ENCODE measurements at regions not wholly inside any gene's neighbourhood (a gene's known extent, or its start where the extent isn't known, plus 50 kb on each side); places are given as distances from the start of the nearest gene placed in this dataset.
A peak's percentile ranks its signal among the peaks of the same experiment; 100 is the strongest.
"Not testable (repeated sequence)": the region's sequence is repeated elsewhere in the genome, so short reads cannot be mapped to it uniquely, and the experiment has no call there.

DNA sequence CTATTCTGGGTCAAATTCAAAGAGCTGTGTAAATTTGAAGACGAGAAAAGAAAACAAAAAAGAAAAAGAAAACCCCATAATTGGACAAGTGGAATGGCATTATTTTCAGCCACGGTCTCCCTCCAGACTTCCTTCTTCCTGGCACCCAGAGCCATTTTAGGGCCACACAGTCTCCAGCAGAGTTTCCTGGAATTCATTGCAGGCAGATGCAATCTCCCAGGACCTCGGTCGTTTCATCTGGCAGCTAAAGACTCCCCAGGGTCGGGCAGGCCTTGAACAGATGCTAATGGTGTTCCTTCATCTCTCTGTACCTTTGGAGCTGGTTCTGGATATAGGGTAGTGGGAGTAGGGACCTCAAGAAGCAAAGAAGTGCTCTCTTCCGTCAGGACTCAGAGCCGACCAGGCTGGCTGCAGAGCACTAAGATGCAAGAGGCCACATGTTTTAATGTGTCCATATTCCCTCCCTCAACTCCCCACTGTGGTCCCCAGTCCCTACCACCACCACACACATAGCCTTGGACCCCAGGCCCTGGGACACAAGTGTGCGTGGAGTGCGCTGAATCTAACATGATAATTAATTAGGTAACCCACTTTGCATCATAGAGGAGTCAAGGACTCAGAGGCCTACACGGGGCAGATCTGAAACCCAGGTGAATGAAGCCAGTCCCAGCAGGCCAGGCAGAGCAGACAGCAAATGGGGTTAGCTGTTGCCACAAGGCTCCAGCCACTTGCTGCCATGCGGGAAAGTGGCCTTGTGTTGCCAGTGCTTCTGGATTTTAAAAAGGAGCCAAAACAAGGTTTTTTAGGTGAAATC, 109.3 kb upstream of the ATL2 start:
- no peaks in the 10 kb centered on the region for H3K36me3 ChIP-seq (ENCODE audit: control insufficient read depth in 3 of 3, insufficient read depth in 3 of 3, low read length in 3 of 3)
- peak overlapping the region in 1 of 3 donors; percentile 16 for H3K9ac ChIP-seq (ENCODE audit: low read depth in 1 of 3, low read length in 3 of 3)
- no peaks in the 10 kb centered on the region for H3K27me3 ChIP-seq (ENCODE audit: control insufficient read depth in 3 of 3, insufficient read depth in 3 of 3, low read length in 3 of 3)
- H3K27ac ChIP-seq (ENCODE audit: low read depth, low read length), result peak overlapping the region; percentile 13
- no peak overlapping the region for H3K4me3 ChIP-seq (ENCODE audit: low read length in 3 of 3)
- peaks cover 25 to 51% (median 26%) of the 10 kb centered on the region in 3 donors for H3K4me1 ChIP-seq (ENCODE audit: control insufficient read depth in 3 of 3, insufficient read depth in 3 of 3, low read length in 3 of 3)
- no peaks in the 10 kb centered on the region for H3K9me3 ChIP-seq (ENCODE audit: control insufficient read depth in 3 of 3, low read length in 3 of 3)

DNA sequence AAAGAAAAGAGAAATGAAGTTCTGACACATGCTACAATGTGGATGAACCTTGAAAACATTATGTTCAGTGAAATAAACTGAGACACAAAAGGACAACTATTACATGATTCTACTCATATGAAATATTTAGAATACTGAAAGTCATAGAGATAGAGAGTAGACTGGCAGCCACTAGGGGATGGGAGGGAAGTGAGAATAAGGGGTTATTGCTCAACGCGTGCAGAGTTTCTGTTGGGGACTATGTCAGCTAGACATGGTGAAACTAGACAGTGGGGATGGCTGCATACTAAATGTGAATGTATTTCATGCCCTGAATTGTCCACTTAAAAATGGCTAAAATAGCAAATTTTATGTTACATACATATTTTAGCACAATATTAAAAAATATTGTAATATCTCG, 108.7 kb upstream of the ATL2 start:
- Histone ChIP-seq H3K36me3 (ENCODE audit: control insufficient read depth in 3 of 3, insufficient read depth in 3 of 3, low read length in 3 of 3) (peaks cover 0 to 5% (median 3%) of the 10 kb centered on the region in 3 donors), H3K4me1 (ENCODE audit: control insufficient read depth in 3 of 3, insufficient read depth in 3 of 3, low read length in 3 of 3) (peaks cover 22 to 44% (median 26%) of the 10 kb centered on the region in 3 donors), H3K27ac (ENCODE audit: low read depth, low read length) (no peak overlapping the region), H3K27me3 (ENCODE audit: control insufficient read depth in 3 of 3, insufficient read depth in 3 of 3, low read length in 3 of 3) (no peaks in the 10 kb centered on the region), H3K9ac (ENCODE audit: low read depth in 1 of 3, low read length in 3 of 3) (no peak overlapping the region), H3K9me3 (ENCODE audit: control insufficient read depth in 3 of 3, low read length in 3 of 3) (peaks cover 0 to 5% (median 0%) of the 10 kb centered on the region in 3 donors), H3K4me3 (ENCODE audit: low read length in 3 of 3) (no peak overlapping the region)

GRCh38 chr2:38484957-38485356, 107.9 kb upstream of the ATL2 start:
- Histone ChIP-seq H3K4me1 (ENCODE audit: control insufficient read depth in 3 of 3, insufficient read depth in 3 of 3, low read length in 3 of 3) (peaks cover 20 to 37% (median 24%) of the 10 kb centered on the region in 3 donors), H3K36me3 (ENCODE audit: control insufficient read depth in 3 of 3, insufficient read depth in 3 of 3, low read length in 3 of 3) (peaks cover 0 to 9% (median 3%) of the 10 kb centered on the region in 3 donors), H3K9ac (ENCODE audit: low read depth in 1 of 3, low read length in 3 of 3) (peak overlapping the region in 1 of 3 donors; percentile 0), H3K4me3 (ENCODE audit: low read length in 3 of 3) (peak overlapping the region in 1 of 3 donors; percentile 27), H3K27me3 (ENCODE audit: control insufficient read depth in 3 of 3, insufficient read depth in 3 of 3, low read length in 3 of 3) (no peaks in the 10 kb centered on the region), H3K9me3 (ENCODE audit: control insufficient read depth in 3 of 3, low read length in 3 of 3) (peaks cover 3 to 6% (median 4%) of the 10 kb centered on the region in 3 donors), H3K27ac (ENCODE audit: low read depth, low read length) (peak overlapping the region; percentile 9)

DNA sequence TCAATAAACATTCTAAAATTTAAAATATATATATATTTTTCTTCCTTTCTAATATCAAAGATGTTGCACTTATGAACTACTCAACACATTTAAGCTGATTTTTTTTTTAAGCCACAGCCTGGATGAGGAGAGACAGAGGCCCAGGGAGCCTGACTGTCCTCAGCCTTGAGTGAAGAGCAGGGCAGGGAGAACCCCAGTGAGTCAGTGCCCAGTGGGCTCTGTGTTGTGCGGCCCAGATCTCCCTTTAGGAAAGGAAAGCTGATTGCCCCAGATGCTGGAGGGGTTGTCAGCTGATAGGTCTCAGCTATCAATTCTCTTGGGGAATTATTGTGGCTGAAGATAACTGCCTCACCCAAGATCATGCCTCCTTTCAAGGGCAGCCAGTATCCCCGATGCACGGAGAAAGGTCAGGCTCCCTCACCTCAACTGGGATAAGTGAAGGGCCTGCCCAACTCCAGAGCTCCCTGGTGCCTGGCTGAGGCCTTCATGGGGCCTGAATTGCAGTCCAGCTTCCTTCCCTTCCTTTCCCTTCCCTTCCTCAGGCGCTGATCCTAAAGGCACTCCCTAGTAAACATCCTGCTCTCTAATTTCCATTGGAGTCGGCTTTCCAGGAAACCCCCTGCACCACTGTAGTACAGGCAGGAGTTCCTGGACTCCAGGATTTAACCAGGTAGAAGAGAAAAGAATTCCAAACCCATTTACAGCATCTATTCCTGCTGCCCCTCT, 106.9 kb upstream of the ATL2 start:
- Histone ChIP-seq H3K27ac (ENCODE audit: low read depth, low read length) (peak overlapping the region; percentile 9), H3K4me3 (ENCODE audit: low read length in 3 of 3) (no peak overlapping the region), H3K9me3 (ENCODE audit: control insufficient read depth in 3 of 3, low read length in 3 of 3) (peaks cover 3 to 6% (median 4%) of the 10 kb centered on the region in 3 donors), H3K27me3 (ENCODE audit: control insufficient read depth in 3 of 3, insufficient read depth in 3 of 3, low read length in 3 of 3) (no peaks in the 10 kb centered on the region), H3K36me3 (ENCODE audit: control insufficient read depth in 3 of 3, insufficient read depth in 3 of 3, low read length in 3 of 3) (peaks cover 0 to 9% (median 3%) of the 10 kb centered on the region in 3 donors), H3K4me1 (ENCODE audit: control insufficient read depth in 3 of 3, insufficient read depth in 3 of 3, low read length in 3 of 3) (peaks cover 19 to 32% (median 21%) of the 10 kb centered on the region in 3 donors), H3K9ac (ENCODE audit: low read depth in 1 of 3, low read length in 3 of 3) (no peak overlapping the region)

DNA sequence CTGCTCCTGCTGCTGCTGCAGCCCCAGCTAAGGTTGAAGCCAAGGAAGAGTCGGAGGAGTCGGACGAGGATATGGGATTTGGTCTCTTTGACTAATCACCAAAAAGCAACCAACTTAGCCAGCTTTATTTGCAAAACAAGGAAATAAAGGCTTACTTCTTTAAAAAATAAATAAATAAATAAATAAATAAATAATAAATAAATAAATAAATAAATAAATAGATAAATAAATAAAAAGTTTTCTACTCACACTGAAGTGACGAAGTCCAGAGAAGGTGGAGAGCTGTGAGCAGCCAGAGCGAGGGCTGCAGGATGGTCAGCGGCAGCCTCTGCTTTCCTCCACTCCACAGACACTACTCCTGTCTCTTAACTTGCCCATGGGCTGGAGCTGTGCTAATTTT, 105.6 kb upstream of the ATL2 start:
- H3K9me3 ChIP-seq (ENCODE audit: control insufficient read depth in 3 of 3, low read length in 3 of 3); H3K4me3 ChIP-seq (ENCODE audit: low read length in 3 of 3); H3K9ac ChIP-seq (ENCODE audit: low read depth in 1 of 3, low read length in 3 of 3); H3K27me3 ChIP-seq (ENCODE audit: control insufficient read depth in 3 of 3, insufficient read depth in 3 of 3, low read length in 3 of 3); H3K27ac ChIP-seq (ENCODE audit: low read depth, low read length); H3K36me3 ChIP-seq (ENCODE audit: control insufficient read depth in 3 of 3, insufficient read depth in 3 of 3, low read length in 3 of 3): not testable (repeated sequence)
- peaks cover 19 to 30% (median 21%) of the 10 kb centered on the region in 3 donors for H3K4me1 ChIP-seq (ENCODE audit: control insufficient read depth in 3 of 3, insufficient read depth in 3 of 3, low read length in 3 of 3)

- Histone ChIP-seq H3K4me3 (ENCODE audit: low read length in 3 of 3) (no peak overlapping the region), H3K4me1 (ENCODE audit: control insufficient read depth in 3 of 3, insufficient read depth in 3 of 3, low read length in 3 of 3) (peaks cover 19 to 27% (median 22%) of the 10 kb centered on the region in 3 donors), H3K27ac (ENCODE audit: low read depth, low read length) (no peak overlapping the region), H3K36me3 (ENCODE audit: control insufficient read depth in 3 of 3, insufficient read depth in 3 of 3, low read length in 3 of 3) (peaks cover 0 to 9% (median 3%) of the 10 kb centered on the region in 3 donors), H3K9ac (ENCODE audit: low read depth in 1 of 3, low read length in 3 of 3) (no peak overlapping the region), H3K9me3 (ENCODE audit: control insufficient read depth in 3 of 3, low read length in 3 of 3) (peaks cover 3 to 6% (median 4%) of the 10 kb centered on the region in 3 donors), H3K27me3 (ENCODE audit: control insufficient read depth in 3 of 3, insufficient read depth in 3 of 3, low read length in 3 of 3) (no peaks in the 10 kb centered on the region)
Measured at GRCh38 chr2:38480617-38481016, 103.5 kb upstream of the ATL2 start.

DNA sequence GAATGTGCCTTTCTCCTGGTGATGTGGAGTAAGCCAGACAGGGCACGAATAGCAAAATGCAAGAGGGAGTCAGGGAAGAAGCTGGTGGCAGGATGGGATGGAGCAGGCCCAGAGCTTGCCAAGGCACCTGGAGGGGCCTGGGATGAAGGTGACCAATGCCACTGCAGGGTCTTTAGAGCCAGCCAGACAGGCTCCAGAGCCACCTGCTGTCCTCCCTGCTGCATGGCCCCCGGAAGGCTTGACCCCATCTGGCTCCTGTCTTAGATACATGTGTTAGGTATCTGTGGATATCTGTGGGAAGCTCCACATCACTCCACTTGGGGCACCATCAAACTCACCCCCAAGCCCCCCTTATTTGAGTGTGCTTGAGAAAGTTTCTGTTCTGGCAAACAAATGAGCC, 99.9 kb upstream of the ATL2 start:
- H3K27ac ChIP-seq (ENCODE audit: low read depth, low read length), result no peak overlapping the region
- no peaks in the 10 kb centered on the region for H3K27me3 ChIP-seq (ENCODE audit: control insufficient read depth in 3 of 3, insufficient read depth in 3 of 3, low read length in 3 of 3)
- H3K4me3 ChIP-seq (ENCODE audit: low read length in 3 of 3), result no peak overlapping the region
- H3K9ac ChIP-seq (ENCODE audit: low read depth in 1 of 3, low read length in 3 of 3), result peak overlapping the region in 1 of 3 donors; percentile 2
- peaks cover 3 to 6% (median 4%) of the 10 kb centered on the region in 3 donors for H3K9me3 ChIP-seq (ENCODE audit: control insufficient read depth in 3 of 3, low read length in 3 of 3)
- H3K4me1 ChIP-seq (ENCODE audit: control insufficient read depth in 3 of 3, insufficient read depth in 3 of 3, low read length in 3 of 3), result peaks cover 21 to 25% (median 22%) of the 10 kb centered on the region in 3 donors
- H3K36me3 ChIP-seq (ENCODE audit: control insufficient read depth in 3 of 3, insufficient read depth in 3 of 3, low read length in 3 of 3), result peaks cover 0 to 9% (median 3%) of the 10 kb centered on the region in 3 donors

GRCh38 chr2:38475567-38475881, 98.5 kb upstream of the ATL2 start:
- H3K4me3 ChIP-seq (ENCODE audit: low read length in 3 of 3), result no peak overlapping the region
- H3K27me3 ChIP-seq (ENCODE audit: control insufficient read depth in 3 of 3, insufficient read depth in 3 of 3, low read length in 3 of 3), result no peaks in the 10 kb centered on the region
- peaks cover 0 to 3% (median 3%) of the 10 kb centered on the region in 3 donors for H3K9me3 ChIP-seq (ENCODE audit: control insufficient read depth in 3 of 3, low read length in 3 of 3)
- H3K27ac ChIP-seq (ENCODE audit: low read depth, low read length), result peak overlapping the region; percentile 48
- peaks cover 0 to 2% (median 0%) of the 10 kb centered on the region in 3 donors for H3K36me3 ChIP-seq (ENCODE audit: control insufficient read depth in 3 of 3, insufficient read depth in 3 of 3, low read length in 3 of 3)
- H3K4me1 ChIP-seq (ENCODE audit: control insufficient read depth in 3 of 3, insufficient read depth in 3 of 3, low read length in 3 of 3), result peaks cover 21 to 25% (median 22%) of the 10 kb centered on the region in 3 donors
- H3K9ac ChIP-seq (ENCODE audit: low read depth in 1 of 3, low read length in 3 of 3), result no peak overlapping the region

DNA sequence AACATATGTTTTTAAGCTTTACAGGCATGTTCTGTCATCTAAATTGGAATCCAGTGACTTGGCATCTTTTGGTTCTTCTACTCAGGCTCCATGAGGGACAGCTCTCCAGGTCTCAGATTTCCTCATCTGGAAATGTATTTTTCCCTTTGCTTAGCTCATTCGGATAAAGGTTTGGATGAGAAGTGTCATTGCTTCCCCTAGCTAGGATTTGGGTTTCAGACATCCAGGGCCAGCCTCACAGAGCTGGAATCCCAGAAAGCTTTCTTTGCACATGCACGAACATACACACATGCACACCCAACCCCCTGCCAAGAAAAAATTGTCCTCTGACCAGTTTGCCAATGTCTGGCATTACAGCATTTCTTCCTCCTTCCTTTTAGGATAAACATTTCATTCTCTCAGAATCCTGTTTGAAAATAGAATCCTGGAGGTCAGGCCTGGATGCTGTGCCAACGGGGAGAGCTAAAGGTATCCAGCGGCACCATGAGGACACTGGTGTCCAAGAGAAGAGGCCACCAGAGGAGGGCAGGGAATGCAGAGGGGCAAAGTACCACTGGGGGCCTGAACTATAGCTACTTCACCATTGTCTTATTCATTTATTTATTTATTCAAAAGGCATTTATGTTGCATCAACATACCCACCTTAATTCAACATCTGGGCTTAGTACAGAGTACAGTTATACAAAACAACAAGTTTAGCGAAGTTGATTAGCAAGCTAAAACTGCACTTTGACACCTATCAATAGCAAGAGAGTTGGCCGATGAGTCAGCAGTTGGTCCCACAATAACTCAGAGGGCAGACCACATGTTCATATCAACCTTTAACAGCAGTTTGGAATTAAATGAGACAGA, 97.9 kb upstream of the ATL2 start:
- Histone ChIP-seq H3K9ac (ENCODE audit: low read depth in 1 of 3, low read length in 3 of 3) (peak overlapping the region in 1 of 3 donors; percentile 46), H3K4me3 (ENCODE audit: low read length in 3 of 3) (no peak overlapping the region), H3K4me1 (ENCODE audit: control insufficient read depth in 3 of 3, insufficient read depth in 3 of 3, low read length in 3 of 3) (peaks cover 21 to 25% (median 22%) of the 10 kb centered on the region in 3 donors), H3K27me3 (ENCODE audit: control insufficient read depth in 3 of 3, insufficient read depth in 3 of 3, low read length in 3 of 3) (no peaks in the 10 kb centered on the region), H3K9me3 (ENCODE audit: control insufficient read depth in 3 of 3, low read length in 3 of 3) (no peaks in the 10 kb centered on the region), H3K36me3 (ENCODE audit: control insufficient read depth in 3 of 3, insufficient read depth in 3 of 3, low read length in 3 of 3) (no peaks in the 10 kb centered on the region), H3K27ac (ENCODE audit: low read depth, low read length) (peak overlapping the region; percentile 48)

All from skeletal muscle tissue (tissue), 3 donors.